HepG2 (cell line): ENCODE measurements at regions not wholly inside any gene's neighbourhood (a gene's known extent, or its start where the extent isn't known, plus 50 kb on each side); places are given as distances from the start of the nearest gene placed in this dataset.

Experiments used
- BCLAF1 ChIP-seq: fragments of 450-650 bp; IDR thresholded peaks from 2 replicates; pipeline ENCODE4 v1.6.1; 2017; ENCODE audit warnings: mild to moderate bottlenecking
- CTCF ChIP-seq: sonication (generic); formaldehyde crosslinking; IDR thresholded peaks from 2 replicates; pipeline ENCODE4 v1.5.0; 2020; ENCODE audit warnings: mild to moderate bottlenecking, missing genetic modification reagents, moderate library complexity
- FOXK1 ChIP-seq: sonication (generic); formaldehyde crosslinking; IDR thresholded peaks from 2 replicates; pipeline ENCODE4 v1.4.0; 2020; ENCODE audit warnings: low read depth, missing genetic modification reagents, borderline replicate concordance
- FOXP4 ChIP-seq: sonication (generic); formaldehyde crosslinking; IDR thresholded peaks from 2 replicates; pipeline ENCODE4 v1.4.0; 2020; ENCODE audit warnings: missing genetic modification reagents
- POLR2AphosphoS2 ChIP-seq: IDR thresholded peaks from 2 replicates; pipeline ENCODE4 v1.6.1; 2011; ENCODE audit warnings: low read depth, low read length, improper control_type of control experiment
- TCF12 ChIP-seq, 2 experiments: fragments of 450-650 bp in 1 of 2; sonication (generic) in 1 of 2; formaldehyde crosslinking in 1 of 2; IDR thresholded peaks; 2 replicates each; pipeline versions ENCODE4 v1.6.1 to v1.8.0; 2017 to 2022; ENCODE audit warnings: antibody characterized with exemption in 1 of 2, mild to moderate bottlenecking in 1 of 2, missing genetic modification reagents in 1 of 2, moderate library complexity in 1 of 2
- THRA ChIP-seq: sonication (generic); formaldehyde crosslinking; IDR thresholded peaks from 2 replicates; pipeline ENCODE4 v1.4.0; 2020; ENCODE audit warnings: missing genetic modification reagents, borderline replicate concordance
- ZNF121 ChIP-seq: sonication (generic); formaldehyde crosslinking; IDR thresholded peaks from 2 replicates; pipeline ENCODE4 v1.5.0; 2020; ENCODE audit warnings: mild to moderate bottlenecking, missing genetic modification reagents
- ZNF510 ChIP-seq: sonication (generic); formaldehyde crosslinking; IDR thresholded peaks from 2 replicates; pipeline ENCODE4 v1.4.0; 2020; ENCODE audit warnings: low read depth, mild to moderate bottlenecking, missing genetic modification reagents
- ZSCAN22 ChIP-seq: sonication (generic); formaldehyde crosslinking; IDR thresholded peaks from 2 replicates; pipeline ENCODE4 v1.4.0; 2020; ENCODE audit warnings: mild to moderate bottlenecking, missing genetic modification reagents

GRCh38 chr12:124618291-124618902, 51.0 kb upstream of the NCOR2 start:
- TF ChIP-seq CTCF (CRISPR knock-in tag): no peak
- no peak for TF ChIP-seq FOXK1 (CRISPR knock-in tag)
- no peak for TF ChIP-seq POLR2AphosphoS2
- no peak for TF ChIP-seq BCLAF1
- no peak for TF ChIP-seq THRA
- no peak for TF ChIP-seq FOXP4 (CRISPR knock-in tag)
- no peak for TF ChIP-seq TCF12 (IDR thresholded peaks at IDR 0.05)
- no peak for TF ChIP-seq TCF12 (CRISPR knock-in tag; IDR thresholded peaks at IDR 0.05)
- TF ChIP-seq ZNF510 (CRISPR knock-in tag): no peak
- TF ChIP-seq ZSCAN22 (CRISPR knock-in tag): no peak
- no peak for TF ChIP-seq ZNF121 (CRISPR knock-in tag)
